ENCODE measurements at regions not wholly inside any gene's neighbourhood (a gene's known extent, or its start where the extent isn't known, plus 50 kb on each side); places are given as distances from the start of the nearest gene placed in this dataset.
A peak's percentile ranks its signal among the peaks of the same experiment; 100 is the strongest.
"Not testable (repeated sequence)": the region's sequence is repeated elsewhere in the genome, so short reads cannot be mapped to it uniquely, and the experiment has no call there.

DNA sequence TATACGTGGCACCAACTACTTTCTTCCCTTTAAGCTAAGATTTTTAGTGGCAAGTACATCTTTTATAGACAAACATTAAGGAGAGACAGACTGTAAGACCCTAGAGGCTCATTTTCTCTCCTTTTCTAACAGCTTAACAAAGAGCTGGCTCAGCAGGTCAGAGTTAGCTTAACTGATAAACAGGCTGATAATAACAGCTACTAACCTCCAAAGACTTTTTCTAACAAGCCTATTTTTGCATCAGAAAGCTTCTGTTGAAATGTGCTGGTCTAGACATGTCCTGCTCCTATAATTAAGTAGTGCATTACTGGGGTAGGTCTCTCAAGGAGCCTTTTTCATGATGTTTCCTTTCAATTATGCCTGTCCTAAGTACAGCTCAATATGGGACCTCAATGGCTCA is 238.2 kb upstream of the FAM3C start:
- intact Hi-C loops (cut with DNase I, micrococcal nuclease): no loop called here
- no peak for ATAC-seq
- no peak for DNase-seq

DNA sequence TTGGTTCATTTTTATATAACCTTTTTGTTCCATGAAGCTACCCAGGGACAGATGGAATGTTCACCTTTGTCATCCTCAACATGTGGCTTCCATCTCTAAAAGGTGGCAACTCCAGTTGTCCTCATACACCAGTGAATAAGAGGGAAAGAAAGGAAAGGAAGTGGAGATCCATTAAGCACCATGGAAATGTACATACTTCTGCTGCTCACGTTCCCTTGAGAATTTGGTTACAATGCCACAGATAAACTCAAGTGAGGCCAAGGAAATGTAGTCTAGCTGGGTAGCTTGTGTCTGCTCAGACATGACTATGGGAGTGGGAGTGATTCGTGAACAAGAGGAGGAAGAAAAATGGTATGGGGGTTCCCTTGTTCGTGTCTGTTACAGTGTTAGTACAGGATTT is 237.1 kb upstream of the FAM3C start:
- intact Hi-C loops (cut with DNase I, micrococcal nuclease): no loop called here
- DNase-seq: no peak
- ATAC-seq: no peak

DNA sequence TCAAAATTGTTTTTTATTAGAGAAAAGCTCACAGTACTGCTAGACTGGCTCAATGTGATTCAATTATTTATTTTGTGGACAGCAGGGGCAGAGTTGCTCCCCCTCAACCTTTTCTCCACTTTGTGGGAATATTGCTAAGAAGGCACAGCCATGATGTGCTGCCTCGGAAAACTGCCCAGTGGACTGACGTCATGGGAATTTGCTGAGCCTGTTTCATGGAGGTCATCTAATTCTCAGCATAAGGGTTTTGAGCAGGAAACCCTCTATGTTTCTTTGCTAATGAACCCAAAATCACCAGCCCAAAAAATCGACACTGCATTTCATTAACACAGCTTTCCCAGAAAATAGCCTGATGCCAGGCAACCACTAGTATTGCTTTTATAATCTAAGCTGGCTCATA is 228.8 kb upstream of the FAM3C start:
- intact Hi-C loops (cut with DNase I, micrococcal nuclease): no loop called here
- DNase-seq: no peak

DNA sequence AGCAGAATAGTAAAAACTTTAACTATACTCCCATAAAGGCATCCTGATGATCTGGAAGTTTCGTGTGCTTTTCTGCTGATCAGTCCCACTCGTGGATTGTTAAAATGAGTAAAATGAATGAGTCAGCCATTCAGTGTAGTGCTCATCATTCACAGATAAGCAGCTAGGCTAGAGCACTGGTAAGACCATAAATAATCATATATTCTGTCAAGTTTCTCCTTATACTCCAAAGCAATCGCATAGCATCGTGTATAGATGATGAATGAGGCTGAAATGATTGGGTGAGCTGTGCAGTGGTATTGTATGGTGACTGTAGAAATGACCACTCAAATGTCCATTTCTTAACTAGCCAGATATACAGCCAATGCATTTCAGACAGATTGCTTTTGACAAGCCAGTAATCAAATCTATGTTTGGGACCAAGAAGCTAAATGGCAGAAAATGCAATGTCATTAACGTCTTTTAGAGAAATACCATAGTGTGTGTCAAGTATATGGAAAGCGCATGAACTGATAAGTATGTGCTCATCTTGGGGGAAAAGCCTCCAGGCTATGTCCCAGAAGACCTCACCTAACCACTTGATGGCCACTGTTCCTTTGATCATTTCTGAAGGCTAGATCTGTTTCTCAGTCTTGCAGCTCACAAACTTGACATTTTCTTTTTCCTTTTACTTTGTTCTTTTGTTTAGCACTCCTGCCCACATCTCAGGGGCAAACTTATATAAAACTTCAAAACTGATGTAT is 227.2 kb upstream of the FAM3C start:
- ATAC-seq: no peak
- intact Hi-C loops (cut with DNase I, micrococcal nuclease): no loop called here
- no peak for DNase-seq

More for the DNA sequence above, 228.8 kb upstream of the FAM3C start:
- ATAC-seq: no peak

DNA sequence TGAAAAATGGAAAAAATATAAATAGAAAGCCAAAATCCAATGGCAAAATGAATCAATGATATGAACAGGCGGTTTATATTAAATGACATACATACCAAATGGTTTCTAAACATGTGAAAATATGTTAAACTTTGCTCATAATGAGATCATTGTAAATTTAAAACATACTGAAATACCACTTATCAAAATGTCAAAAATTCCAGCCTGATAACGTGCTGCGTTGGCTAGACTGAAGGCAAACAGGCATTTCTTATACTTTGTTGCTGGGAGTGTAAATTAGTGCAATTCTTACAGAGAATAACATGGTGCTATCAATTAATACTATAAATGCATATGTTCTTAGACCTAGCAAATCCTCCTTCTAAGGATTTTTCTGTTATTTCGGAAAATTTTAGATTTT is 225.8 kb upstream of the FAM3C start:
- DNase-seq (no peak), ATAC-seq (no peak)
- intact Hi-C loops (cut with DNase I, micrococcal nuclease): no loop called here

DNA sequence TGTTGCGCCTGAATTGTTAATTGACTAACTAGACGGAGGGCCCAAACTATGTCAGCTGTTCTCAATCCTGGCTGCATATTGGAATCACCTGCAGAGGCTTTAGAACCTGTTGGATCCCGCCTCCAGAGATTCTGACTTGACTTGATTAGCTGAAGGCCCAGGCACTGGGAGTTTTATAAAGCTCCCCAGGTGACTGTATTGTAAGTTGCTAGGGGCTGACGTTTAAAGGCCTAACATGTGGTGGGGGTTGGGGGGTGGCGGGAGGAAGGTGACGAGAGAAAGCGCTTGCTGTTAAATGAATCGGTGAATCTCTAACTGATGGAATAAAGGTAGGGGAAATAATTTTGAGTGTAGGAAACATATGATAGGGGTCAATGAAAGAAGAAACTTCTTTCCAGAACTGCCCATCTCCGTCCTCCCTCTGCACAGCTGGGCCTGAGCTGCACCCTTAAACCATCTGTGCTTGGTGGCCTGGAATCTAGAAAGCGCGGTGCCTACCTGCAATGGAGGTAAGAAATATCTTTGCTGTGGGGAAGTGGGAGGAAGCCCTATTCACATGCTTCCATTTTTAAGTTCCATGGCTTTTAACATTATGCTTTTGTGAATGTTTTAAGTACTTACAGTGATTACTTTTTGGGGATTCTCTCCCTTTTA is 225.0 kb upstream of the FAM3C start:
- ATAC-seq (no peak), DNase-seq (no peak)
- intact Hi-C loops (cut with DNase I, micrococcal nuclease): no loop called here

DNA sequence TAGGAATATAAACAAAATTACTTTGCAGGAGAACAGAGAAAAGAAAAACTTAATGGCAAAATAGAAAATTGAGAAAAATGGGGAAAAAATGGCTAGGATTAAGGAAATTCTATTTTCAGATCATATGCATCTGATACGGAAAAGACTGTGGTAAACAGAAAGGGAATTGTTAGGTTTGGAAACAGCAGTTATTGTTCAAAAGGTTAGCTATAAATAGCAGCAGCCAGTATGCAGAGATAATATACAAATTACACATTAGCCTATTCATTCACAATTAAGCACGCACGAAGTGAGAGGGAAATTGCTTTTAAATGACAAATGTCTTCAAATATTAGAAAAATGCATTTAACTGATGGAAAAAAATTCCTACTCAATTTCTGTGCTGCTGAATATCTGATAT is 224.1 kb upstream of the FAM3C start:
- ATAC-seq (no peak), DNase-seq (no peak)
- intact Hi-C loops (cut with DNase I, micrococcal nuclease): no loop called here

DNA sequence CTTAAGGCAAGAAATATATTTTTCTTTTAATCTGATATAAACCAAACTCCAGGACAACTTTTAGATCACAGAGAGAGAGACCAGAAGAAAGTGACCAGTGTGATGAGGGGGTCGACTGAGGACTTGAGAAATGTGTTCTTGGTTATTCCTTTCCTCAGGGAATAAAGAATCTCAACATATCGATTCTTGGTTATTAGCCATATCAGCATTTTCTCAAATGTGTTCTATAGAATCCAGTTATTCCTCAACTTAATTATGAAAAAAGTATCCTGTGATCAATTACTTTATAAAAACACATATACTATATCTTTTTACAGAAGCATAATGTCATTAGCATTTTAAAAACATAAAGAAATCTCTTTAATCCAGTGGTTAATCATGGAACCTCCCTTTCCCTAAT is 222.1 kb upstream of the FAM3C start:
- intact Hi-C loops (cut with DNase I, micrococcal nuclease): no loop called here
- no peak for DNase-seq
- ATAC-seq: no peak

DNA sequence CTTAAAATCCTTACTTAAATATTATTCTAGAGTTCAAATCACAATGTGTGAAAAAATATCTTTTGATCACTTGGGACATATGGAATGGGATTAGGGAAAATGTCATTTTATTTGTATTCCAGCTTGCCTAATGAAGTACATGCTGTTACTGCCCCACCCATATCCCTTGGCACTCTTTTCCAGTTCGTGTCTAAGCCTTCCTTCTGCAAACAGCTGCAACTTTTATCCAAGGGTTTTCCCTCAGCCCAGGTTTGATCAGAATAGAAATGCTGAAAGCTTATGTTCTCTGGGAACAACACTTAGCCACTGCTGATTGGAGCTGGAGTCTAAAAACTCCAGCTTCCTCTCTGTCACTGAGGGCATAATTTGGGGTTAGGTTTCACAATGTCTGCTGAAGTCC is 214.1 kb upstream of the FAM3C start:
- ATAC-seq (peak; percentile 54), DNase-seq (peak in 1 of 2 donors; percentile 3)
- intact Hi-C loops (cut with DNase I, micrococcal nuclease): no loop called here

DNA sequence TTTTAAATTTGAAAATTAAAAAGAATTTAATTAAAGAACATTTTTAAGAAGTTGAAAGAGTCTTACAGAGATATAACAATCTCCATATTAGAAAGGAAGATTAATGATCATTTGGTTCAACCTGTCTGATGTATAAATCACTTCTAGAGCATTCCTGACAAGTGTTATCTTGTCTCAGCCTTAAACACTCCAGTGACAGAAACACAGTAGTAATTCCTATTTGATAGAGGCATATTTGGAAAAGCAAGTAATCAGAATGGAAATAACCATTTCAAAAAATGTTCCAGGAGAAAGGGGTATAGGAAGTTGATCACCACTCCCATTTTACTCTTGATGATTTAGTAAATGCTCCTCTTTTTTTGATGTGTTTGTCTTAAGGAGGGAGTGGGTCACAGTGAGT is 213.1 kb upstream of the FAM3C start:
- DNase-seq (no peak), ATAC-seq (no peak)
- intact Hi-C loops (cut with DNase I, micrococcal nuclease): loop anchor here in 1 of 2 donors (5.0 kb wide), 1 partner anchor 383 kb away; no protein-coding TSS in a partner anchor

DNA sequence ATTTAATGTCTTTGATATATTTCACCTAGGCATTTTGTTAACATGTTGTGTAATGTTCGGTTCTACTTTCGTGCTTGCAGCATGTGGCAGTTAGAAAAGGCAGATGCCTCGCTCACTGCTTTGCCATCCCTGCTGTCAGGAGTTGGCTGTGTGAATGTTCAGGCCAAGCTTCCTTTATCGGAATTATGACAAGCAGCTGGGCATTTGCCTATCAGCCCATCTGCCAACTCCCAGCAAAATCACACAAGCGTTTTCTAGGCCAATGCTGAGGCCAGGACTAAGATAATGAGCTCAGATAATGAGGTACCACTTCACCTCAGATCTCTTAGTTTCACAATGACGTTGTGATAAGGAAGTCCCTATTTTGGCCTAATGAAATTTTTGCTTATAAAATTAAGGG is 212.7 kb upstream of the FAM3C start:
- no peak for DNase-seq
- intact Hi-C loops (cut with DNase I, micrococcal nuclease): loop anchor here in 1 of 2 donors (5.0 kb wide), 1 partner anchor 384 kb away; no protein-coding TSS in a partner anchor
- no peak for ATAC-seq

DNA sequence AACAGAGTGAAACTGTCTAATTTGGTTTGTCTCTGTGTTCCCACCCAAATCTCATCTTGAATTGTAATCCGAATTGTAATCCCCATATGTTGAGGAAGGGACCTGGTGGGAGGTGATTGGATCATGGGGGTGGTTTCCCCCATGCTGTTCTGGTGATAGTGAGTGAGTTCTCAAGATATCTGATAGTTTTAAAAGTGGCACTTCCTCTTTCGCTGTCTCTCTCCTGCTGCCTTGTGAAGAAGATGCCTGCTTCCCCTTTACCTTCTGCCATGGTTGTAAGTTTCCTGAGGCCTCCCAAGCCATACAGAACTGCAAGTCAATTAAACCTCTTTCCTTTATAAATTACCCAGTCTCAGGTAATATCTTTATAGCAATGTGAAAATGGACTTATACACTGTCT is 212.1 kb upstream of the FAM3C start:
- not testable (repeated sequence) for DNase-seq, ATAC-seq
- intact Hi-C loops (cut with DNase I, micrococcal nuclease): loop anchor here in 1 of 2 donors (5.0 kb wide), 1 partner anchor 384 kb away; no protein-coding TSS in a partner anchor

DNA sequence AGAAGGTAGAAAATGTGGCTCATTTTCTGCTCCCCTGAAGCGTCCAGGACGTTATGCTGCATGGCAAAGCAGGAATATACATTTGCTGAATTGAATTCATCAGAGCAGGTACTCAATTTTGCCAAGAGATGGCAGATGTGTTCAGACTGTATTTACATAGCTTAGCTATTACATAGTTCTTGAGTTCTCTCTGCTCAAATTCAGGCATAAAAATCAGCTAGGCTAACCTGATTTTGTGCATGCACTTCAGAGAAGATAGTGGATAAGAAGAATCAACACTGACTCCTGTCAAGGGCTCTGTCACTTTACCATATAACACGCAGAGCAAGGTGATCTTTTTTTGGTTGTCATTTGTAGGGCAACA is 209.2 kb upstream of the FAM3C start:
- peak; percentile 67 for ATAC-seq
- no peak for DNase-seq
- intact Hi-C loops (cut with DNase I, micrococcal nuclease): loop anchor here in 1 of 2 donors (5.0 kb wide), 1 partner anchor 387 kb away; no protein-coding TSS in a partner anchor

DNA sequence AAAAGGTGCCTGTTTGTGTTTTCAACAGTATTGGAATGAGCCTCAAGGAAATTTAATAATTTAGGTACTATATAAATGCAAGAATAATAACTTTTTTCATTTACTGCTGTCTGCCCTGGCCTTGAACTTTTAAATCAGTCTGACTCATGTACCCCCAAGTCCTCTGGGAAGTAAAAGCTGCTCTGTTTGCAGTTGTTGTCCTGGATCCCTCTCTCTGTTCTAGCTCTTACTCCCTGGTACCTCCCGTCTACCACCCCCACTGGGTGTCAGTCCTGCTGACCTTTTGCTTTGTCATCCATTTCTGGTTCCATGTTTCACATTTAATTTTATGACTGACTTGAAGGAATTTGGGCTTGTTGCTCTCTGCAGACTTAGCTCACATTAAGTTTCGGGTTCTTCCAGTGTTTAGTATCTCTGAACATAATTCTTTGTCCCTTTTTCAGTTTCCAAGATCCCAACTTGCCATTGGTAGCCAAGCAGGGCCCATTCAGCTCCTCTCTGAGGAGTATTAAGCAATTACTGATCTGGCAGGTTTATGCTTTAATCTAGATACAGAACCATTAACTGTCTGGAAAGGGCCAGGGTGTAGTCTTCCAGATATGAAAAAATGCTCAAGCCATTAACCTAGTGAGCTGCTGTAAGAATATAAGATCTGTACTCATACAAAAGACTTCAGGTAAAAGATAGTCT is 208.7 kb upstream of the FAM3C start:
- DNase-seq: no peak
- intact Hi-C loops (cut with DNase I, micrococcal nuclease): loop anchor here in 1 of 2 donors (5.0 kb wide), 1 partner anchor 388 kb away; no protein-coding TSS in a partner anchor
- peak; percentile 4 for ATAC-seq

DNA sequence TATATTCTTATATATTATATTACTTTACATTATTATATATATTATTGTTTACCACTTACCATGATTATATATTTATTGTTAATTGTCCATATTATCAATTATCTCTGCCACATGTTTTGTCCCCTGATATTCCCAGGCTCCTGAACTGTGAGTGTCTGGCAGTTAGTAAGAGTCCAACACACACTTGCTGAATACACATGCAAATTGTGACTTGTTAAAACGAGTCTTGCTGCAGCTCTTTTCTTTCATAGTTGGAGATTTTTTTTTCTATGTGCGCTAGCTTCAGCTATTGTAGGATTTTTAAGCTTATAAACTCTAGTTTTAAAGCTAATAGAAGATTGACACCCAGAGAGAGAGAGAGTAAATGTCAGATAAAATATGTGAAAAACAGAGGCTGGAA is 207.8 kb upstream of the FAM3C start:
- intact Hi-C loops (cut with DNase I, micrococcal nuclease): no loop called here
- ATAC-seq: no peak
- DNase-seq: no peak

DNA sequence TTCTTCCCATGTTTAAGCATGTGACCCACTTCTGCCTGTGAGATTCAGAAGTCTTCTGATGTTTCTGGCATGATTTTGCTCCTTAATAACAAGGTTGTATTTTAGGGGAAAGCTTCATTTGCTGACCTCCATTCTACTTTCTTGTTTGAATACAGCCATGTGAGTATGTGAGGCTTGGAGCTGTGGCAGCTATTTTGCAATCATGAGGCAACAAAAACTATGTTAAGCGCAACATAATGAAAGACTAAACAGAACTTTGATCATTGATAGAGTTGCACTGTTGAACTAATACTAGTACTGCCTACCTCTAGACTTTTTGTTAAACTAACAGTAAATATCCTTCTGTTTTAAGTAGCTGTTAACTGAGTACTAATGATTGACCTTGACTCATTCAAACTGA is 203.8 kb upstream of the FAM3C start:
- intact Hi-C loops (cut with DNase I, micrococcal nuclease): no loop called here
- no peak for DNase-seq
- no peak for ATAC-seq

DNA sequence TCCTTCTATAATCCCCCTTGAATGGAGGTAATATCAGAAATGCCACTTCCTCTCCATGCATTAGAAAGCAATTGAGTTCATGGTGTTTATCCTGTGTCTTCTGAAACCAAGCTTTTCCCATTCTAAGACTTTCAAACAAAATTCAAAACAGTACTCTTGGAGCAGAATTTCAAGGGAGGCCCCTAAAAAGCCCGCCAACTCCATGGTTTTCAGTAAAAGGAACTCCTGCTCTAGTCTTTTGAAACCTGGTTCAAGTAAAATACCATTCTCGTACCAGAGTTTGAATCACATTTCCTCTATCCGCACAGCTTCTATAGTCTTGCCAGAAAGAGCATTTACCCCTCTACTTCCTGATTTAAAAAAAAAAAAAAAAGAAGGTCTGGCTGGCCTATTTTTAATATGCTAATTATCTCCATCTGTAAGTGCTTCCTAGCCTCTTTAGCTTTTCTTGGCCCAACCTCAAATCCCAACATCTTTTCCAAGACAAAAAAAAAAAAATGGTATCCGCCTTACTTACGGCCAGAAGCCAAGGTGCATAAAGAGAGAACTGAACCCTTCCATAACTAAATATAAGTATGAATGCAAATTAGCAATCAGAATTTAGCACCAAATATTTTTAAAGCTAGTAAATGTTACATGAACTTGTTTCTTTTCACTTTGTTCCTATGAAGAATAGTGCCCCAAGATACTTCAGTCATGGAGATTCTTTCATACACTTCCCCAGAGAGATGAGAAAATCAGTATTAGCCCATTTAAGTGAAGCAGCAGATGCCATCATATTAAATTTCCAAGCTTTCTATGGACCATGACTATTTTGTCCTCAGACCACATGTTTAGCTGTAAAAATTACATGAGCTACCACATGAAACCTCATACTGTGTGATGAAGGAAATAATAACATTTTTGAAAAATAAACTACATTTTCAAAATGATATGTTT is 199.9 kb upstream of the FAM3C start:
- DNase-seq (no peak), ATAC-seq (no peak)
- intact Hi-C loops (cut with DNase I, micrococcal nuclease): no loop called here

DNA sequence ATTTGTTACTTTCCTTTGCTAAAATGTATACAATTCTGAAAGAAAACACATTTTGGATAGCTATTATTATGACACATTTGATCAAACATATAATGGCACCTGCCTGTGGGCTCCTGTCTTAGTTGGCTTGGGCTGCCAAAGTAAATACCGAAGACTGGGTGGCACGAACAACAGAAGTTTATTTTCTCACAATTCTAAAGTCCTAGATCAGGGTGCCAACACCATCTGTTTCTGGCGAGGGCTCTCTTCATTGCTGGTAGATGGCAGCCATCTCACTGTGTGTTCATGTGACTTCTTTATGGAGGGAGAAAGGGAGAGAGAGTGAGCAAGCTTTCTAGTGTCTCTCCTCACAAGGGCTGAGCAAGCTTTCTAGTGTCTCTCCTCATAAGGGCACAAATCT is 195.8 kb upstream of the FAM3C start:
- DNase-seq (no peak), ATAC-seq (no peak)
- intact Hi-C loops (cut with DNase I, micrococcal nuclease): no loop called here

DNA sequence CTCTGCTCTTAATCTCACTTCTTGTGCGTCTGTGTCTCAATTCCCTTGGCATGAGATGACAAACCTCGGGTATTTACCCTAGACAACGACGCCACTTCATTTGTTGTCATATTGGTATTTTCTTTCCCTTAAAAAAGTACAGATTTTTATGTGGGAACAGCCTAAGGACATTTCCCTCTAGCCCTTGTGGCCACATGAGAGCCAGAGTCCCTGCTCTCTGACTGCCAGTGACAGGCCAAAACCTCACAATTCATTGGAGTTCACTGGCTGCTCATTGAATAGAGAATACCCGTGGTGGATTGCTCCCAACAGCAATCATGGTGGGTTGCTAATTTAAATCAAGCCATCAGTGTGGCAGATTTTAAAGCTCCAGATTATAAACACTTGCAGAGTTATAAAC is 191.3 kb upstream of the FAM3C start:
- intact Hi-C loops (cut with DNase I, micrococcal nuclease): no loop called here
- ATAC-seq (no peak), DNase-seq (no peak)
